GM21529 (cell line): ENCODE measurements at regions not wholly inside any gene's neighbourhood (a gene's known extent, or its start where the extent isn't known, plus 50 kb on each side); places are given as distances from the start of the nearest gene placed in this dataset.
A peak's percentile ranks its signal among the peaks of the same experiment; 100 is the strongest.
"Not testable (repeated sequence)": the region's sequence is repeated elsewhere in the genome, so short reads cannot be mapped to it uniquely, and the experiment has no call there.

Experiments
- ATAC-seq: cut with Tn5 transposase; IDR thresholded peaks from one replicate; pipeline ENCODE4 v1.9.1; 2021; ENCODE audit not compliant: unreplicated experiment

GRCh38 chr11:87490671-87491070, 452.9 kb downstream of the TMEM135 start:
- ATAC-seq: no peak

- no peak for ATAC-seq
Measured at GRCh38 chr11:87484566-87484965, 446.8 kb downstream of the TMEM135 start.

GRCh38 chr11:87477321-87477720, 439.6 kb downstream of the TMEM135 start:
- ATAC-seq: no peak

GRCh38 chr11:87473174-87473573, 435.4 kb downstream of the TMEM135 start:
- ATAC-seq: no peak

GRCh38 chr11:87466223-87466622, 428.5 kb downstream of the TMEM135 start:
- no peak for ATAC-seq

GRCh38 chr11:87465716-87466115, 428.0 kb downstream of the TMEM135 start:
- no peak for ATAC-seq

GRCh38 chr11:87463486-87464102, 425.9 kb downstream of the TMEM135 start:
- peak; percentile 67 for ATAC-seq

- ATAC-seq: no peak
Measured at GRCh38 chr11:87462171-87462570, 424.4 kb downstream of the TMEM135 start.

- ATAC-seq: no peak
Measured at GRCh38 chr11:87460842-87461637, 423.3 kb downstream of the TMEM135 start.

- no peak for ATAC-seq
Measured at GRCh38 chr11:87460279-87460678, 422.5 kb downstream of the TMEM135 start.

- no peak for ATAC-seq
Measured at GRCh38 chr11:87459351-87459750, 421.6 kb downstream of the TMEM135 start.

GRCh38 chr11:87456499-87456898, 418.8 kb downstream of the TMEM135 start:
- no peak for ATAC-seq

GRCh38 chr11:87455180-87455579, 417.4 kb downstream of the TMEM135 start:
- no peak for ATAC-seq

- peak; percentile 90 for ATAC-seq
Measured at GRCh38 chr11:87454241-87454640, 416.5 kb downstream of the TMEM135 start.

- ATAC-seq: peak; percentile 3
Measured at GRCh38 chr11:87453531-87454089, 415.9 kb downstream of the TMEM135 start.

- ATAC-seq: not testable (repeated sequence)
Measured at GRCh38 chr11:87452025-87452424, 414.3 kb downstream of the TMEM135 start.

- no peak for ATAC-seq
Measured at GRCh38 chr11:87451395-87451794, 413.7 kb downstream of the TMEM135 start.

- no peak for ATAC-seq
Measured at GRCh38 chr11:87447606-87448005, 409.9 kb downstream of the TMEM135 start.

GRCh38 chr11:87444993-87445392, 407.3 kb downstream of the TMEM135 start:
- ATAC-seq: no peak

GRCh38 chr11:87443707-87444106, 406.0 kb downstream of the TMEM135 start:
- no peak for ATAC-seq

GRCh38 chr11:87440076-87440770, 402.5 kb downstream of the TMEM135 start:
- no peak for ATAC-seq

GRCh38 chr11:87438416-87438815, 400.7 kb downstream of the TMEM135 start:
- ATAC-seq: no peak
